GM12878 (cell line): ENCODE measurements at regions not wholly inside any gene's neighbourhood (a gene's known extent, or its start where the extent isn't known, plus 50 kb on each side); places are given as distances from the start of the nearest gene placed in this dataset.

Experiments
- BHLHE40 ChIP-seq, 2 experiments: fragments of 450-650 bp in 1 of 2; IDR thresholded peaks; 2 replicates each; pipeline ENCODE4 v1.6.1; 2011 to 2017; ENCODE audit warnings: low read depth in 2 of 2, borderline replicate concordance in 1 of 2, improper control_type of control experiment in 1 of 2, low read length in 1 of 2, mild to moderate bottlenecking in 1 of 2
- EED ChIP-seq: sonication (generic); IDR thresholded peaks from 2 replicates; pipeline ENCODE4 v1.6.1; 2016; ENCODE audit warnings: antibody characterized with exemption, low read depth
- EZH2 ChIP-seq: IDR thresholded peaks from 2 replicates; pipeline ENCODE4 v1.6.1; 2012; ENCODE audit warnings: low read depth, mild to moderate bottlenecking, control low read depth, inconsistent platforms, low read length, borderline replicate concordance; ENCODE audit not compliant: control insufficient read depth
- IKZF1 ChIP-seq: fragments of 450-650 bp; conservative IDR thresholded peaks from 2 replicates; pipeline ENCODE4 v1.6.1; 2017; ENCODE audit warnings: antibody characterized with exemption, mild to moderate bottlenecking
- LARP7 ChIP-seq: fragments of 450-650 bp; IDR thresholded peaks from 2 replicates; pipeline ENCODE4 v1.6.1; 2017; ENCODE audit warnings: mild to moderate bottlenecking
- MYB ChIP-seq: fragments of 150-350 bp; IDR thresholded peaks from 2 replicates; pipeline ENCODE4 v1.6.1; 2014; ENCODE audit warnings: mild to moderate bottlenecking, low read depth, low read length, borderline replicate concordance
- NRF1 ChIP-seq: conservative IDR thresholded peaks from 2 replicates; pipeline ENCODE4 v1.6.1; 2011; ENCODE audit warnings: mild to moderate bottlenecking, low read depth, low read length, improper control_type of control experiment
- PAX5 ChIP-seq: IDR thresholded peaks from 2 replicates; pipeline ENCODE4 v1.6.1; 2011; ENCODE audit warnings: low read depth, low read length, borderline replicate concordance
- POU2F2 ChIP-seq: IDR thresholded peaks from 3 replicates; pipeline ENCODE4 v1.6.1; 2011; ENCODE audit warnings: low read depth, mild to moderate bottlenecking, low read length, borderline replicate concordance
- RAD21 ChIP-seq: IDR thresholded peaks from 2 replicates; pipeline ENCODE4 v1.6.1; 2011; ENCODE audit warnings: mild to moderate bottlenecking, low read depth, low read length, moderate library complexity; ENCODE audit not compliant: insufficient read depth
- RELA ChIP-seq: fragments of 450-650 bp; IDR thresholded peaks from 2 replicates; pipeline ENCODE4 v1.8.0; 2014; ENCODE audit warnings: borderline replicate concordance; ENCODE audit not compliant: partially characterized antibody
- SMC3 ChIP-seq: IDR thresholded peaks from 2 replicates; pipeline ENCODE4 v1.6.1; 2011; ENCODE audit warnings: low read length, improper control_type of control experiment, borderline replicate concordance
- SUZ12 ChIP-seq: fragments of 200-600 bp; sonication (generic); IDR thresholded peaks from one replicate; pipeline ENCODE4 v1.6.1; 2018; ENCODE audit warnings: antibody characterized with exemption, mild to moderate bottlenecking; ENCODE audit not compliant: unreplicated experiment
- YY1 ChIP-seq: IDR thresholded peaks from 2 replicates; pipeline ENCODE4 v1.6.1; 2011; ENCODE audit warnings: low read depth, mild to moderate bottlenecking, low read length
- TF ChIP-seq, protein P1 (sequence below): fragments of 450-650 bp; IDR thresholded peaks from 2 replicates; pipeline ENCODE4 v1.6.1; 2017; ENCODE audit warnings: mild to moderate bottlenecking, moderate library complexity
- TF ChIP-seq, protein P2 (sequence below): fragments of 450-650 bp; IDR thresholded peaks from 2 replicates; pipeline ENCODE4 v1.6.1; 2017; ENCODE audit warnings: antibody characterized with exemption, mild to moderate bottlenecking, moderate library complexity
- TF ChIP-seq, protein P3 (sequence below): IDR thresholded peaks from 2 replicates; pipeline ENCODE4 v1.6.1; 2011; ENCODE audit warnings: mild to moderate bottlenecking, low read depth, low read length, moderate library complexity; ENCODE audit not compliant: insufficient replicate concordance
- TF ChIP-seq, protein P4 (sequence below), 3 experiments: IDR thresholded peaks in 2 of 3; conservative IDR thresholded peaks in 1 of 3; 2 replicates each; pipeline ENCODE4 v1.5.1; 2011; ENCODE audit warnings: low read depth in 3 of 3, low read length in 3 of 3, mild to moderate bottlenecking in 3 of 3, control low read depth in 2 of 3, moderate library complexity in 2 of 3, inconsistent platforms in 1 of 3, mixed read lengths in 1 of 3; ENCODE audit not compliant: control insufficient read depth in 2 of 3, insufficient read depth in 1 of 3; ENCODE audit errors: extremely low read depth in 1 of 3

DNA sequence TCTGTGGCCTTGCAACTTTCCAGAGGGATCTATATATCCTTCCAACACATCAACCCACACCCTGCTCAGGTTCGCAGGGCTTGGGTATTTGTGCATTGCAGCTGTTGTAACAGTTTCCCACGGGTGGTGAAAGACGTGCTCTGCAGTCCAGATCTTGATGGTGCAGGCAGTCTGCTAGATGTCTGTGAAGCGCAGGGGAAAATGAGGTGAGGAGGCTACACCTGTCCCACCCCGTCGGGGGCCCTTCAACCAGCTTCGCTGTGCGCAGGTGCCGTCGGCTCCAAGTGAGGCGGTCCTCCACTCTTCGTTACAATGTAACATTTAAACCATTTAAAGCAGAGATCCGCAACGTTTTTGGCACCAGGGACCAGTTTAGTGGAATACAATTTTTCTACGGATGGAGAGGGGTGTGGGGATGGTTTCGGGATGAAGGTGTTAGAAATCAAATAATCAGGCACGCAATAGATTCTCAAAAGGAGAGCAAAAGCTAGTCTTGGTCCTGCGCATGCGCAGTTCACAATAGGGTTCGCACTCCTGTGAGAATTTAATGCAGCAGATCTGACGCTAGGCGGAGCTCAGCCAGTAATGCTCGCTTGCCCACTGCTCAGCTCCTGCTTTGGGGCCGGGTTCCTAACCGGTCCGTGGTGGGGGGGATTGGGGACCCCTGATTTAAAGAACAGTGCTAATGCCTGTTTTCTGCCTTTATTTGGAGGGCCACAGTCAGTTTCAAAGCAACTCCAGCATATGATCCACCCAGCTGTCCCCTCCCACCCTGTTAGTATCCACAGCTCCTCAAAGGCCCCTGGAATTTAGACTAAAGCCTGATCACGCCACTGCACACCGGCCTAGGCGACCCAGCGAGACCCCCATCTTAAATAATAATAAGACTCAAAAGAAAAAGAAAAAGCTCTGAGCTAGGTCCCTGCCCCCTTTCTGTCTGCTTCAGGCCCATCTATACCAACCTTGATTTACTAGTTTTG is 97.1 kb upstream of the SELENOP start (continued):
- TF ChIP-seq, protein P1, sequence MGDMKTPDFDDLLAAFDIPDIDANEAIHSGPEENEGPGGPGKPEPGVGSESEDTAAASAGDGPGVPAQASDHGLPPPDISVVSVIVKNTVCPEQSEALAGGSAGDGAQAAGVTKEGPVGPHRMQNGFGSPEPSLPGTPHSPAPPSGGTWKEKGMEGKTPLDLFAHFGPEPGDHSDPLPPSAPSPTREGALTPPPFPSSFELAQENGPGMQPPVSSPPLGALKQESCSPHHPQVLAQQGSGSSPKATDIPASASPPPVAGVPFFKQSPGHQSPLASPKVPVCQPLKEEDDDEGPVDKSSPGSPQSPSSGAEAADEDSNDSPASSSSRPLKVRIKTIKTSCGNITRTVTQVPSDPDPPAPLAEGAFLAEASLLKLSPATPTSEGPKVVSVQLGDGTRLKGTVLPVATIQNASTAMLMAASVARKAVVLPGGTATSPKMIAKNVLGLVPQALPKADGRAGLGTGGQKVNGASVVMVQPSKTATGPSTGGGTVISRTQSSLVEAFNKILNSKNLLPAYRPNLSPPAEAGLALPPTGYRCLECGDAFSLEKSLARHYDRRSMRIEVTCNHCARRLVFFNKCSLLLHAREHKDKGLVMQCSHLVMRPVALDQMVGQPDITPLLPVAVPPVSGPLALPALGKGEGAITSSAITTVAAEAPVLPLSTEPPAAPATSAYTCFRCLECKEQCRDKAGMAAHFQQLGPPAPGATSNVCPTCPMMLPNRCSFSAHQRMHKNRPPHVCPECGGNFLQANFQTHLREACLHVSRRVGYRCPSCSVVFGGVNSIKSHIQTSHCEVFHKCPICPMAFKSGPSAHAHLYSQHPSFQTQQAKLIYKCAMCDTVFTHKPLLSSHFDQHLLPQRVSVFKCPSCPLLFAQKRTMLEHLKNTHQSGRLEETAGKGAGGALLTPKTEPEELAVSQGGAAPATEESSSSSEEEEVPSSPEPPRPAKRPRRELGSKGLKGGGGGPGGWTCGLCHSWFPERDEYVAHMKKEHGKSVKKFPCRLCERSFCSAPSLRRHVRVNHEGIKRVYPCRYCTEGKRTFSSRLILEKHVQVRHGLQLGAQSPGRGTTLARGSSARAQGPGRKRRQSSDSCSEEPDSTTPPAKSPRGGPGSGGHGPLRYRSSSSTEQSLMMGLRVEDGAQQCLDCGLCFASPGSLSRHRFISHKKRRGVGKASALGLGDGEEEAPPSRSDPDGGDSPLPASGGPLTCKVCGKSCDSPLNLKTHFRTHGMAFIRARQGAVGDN = no peak
- TF ChIP-seq IKZF1 = peak; percentile 38
- no peak for TF ChIP-seq LARP7
- peak; percentile 52 for TF ChIP-seq YY1
- 0 out of 2 replicates have a peak, but pooled peaks have one; percentile 40 for TF ChIP-seq EZH2
- peak in 1 of 2 experiments; percentile 22; a peak in 1 of 4 replicates for TF ChIP-seq BHLHE40 (IDR thresholded peaks at IDR 0.05; ENCODE audit: borderline replicate concordance in 1 of 2, low read depth in 2 of 2, low read length in 1 of 2)
- TF ChIP-seq, protein P2, sequence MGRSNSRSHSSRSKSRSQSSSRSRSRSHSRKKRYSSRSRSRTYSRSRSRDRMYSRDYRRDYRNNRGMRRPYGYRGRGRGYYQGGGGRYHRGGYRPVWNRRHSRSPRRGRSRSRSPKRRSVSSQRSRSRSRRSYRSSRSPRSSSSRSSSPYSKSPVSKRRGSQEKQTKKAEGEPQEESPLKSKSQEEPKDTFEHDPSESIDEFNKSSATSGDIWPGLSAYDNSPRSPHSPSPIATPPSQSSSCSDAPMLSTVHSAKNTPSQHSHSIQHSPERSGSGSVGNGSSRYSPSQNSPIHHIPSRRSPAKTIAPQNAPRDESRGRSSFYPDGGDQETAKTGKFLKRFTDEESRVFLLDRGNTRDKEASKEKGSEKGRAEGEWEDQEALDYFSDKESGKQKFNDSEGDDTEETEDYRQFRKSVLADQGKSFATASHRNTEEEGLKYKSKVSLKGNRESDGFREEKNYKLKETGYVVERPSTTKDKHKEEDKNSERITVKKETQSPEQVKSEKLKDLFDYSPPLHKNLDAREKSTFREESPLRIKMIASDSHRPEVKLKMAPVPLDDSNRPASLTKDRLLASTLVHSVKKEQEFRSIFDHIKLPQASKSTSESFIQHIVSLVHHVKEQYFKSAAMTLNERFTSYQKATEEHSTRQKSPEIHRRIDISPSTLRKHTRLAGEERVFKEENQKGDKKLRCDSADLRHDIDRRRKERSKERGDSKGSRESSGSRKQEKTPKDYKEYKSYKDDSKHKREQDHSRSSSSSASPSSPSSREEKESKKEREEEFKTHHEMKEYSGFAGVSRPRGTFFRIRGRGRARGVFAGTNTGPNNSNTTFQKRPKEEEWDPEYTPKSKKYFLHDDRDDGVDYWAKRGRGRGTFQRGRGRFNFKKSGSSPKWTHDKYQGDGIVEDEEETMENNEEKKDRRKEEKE = no peak
- TF ChIP-seq, protein P3, sequence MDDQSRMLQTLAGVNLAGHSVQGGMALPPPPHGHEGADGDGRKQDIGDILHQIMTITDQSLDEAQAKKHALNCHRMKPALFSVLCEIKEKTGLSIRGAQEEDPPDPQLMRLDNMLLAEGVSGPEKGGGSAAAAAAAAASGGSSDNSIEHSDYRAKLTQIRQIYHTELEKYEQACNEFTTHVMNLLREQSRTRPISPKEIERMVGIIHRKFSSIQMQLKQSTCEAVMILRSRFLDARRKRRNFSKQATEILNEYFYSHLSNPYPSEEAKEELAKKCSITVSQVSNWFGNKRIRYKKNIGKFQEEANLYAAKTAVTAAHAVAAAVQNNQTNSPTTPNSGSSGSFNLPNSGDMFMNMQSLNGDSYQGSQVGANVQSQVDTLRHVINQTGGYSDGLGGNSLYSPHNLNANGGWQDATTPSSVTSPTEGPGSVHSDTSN = no peak
- TF ChIP-seq MYB = no peak
- no peak for TF ChIP-seq PAX5
- TF ChIP-seq EED = no peak
- TF ChIP-seq POU2F2 = no peak
- peak; percentile 17 for TF ChIP-seq RELA
- no peak for TF ChIP-seq SUZ12
- peak; percentile 72; the same call in 1 of the 2 replicates for TF ChIP-seq SMC3
- TF ChIP-seq, protein P4, sequence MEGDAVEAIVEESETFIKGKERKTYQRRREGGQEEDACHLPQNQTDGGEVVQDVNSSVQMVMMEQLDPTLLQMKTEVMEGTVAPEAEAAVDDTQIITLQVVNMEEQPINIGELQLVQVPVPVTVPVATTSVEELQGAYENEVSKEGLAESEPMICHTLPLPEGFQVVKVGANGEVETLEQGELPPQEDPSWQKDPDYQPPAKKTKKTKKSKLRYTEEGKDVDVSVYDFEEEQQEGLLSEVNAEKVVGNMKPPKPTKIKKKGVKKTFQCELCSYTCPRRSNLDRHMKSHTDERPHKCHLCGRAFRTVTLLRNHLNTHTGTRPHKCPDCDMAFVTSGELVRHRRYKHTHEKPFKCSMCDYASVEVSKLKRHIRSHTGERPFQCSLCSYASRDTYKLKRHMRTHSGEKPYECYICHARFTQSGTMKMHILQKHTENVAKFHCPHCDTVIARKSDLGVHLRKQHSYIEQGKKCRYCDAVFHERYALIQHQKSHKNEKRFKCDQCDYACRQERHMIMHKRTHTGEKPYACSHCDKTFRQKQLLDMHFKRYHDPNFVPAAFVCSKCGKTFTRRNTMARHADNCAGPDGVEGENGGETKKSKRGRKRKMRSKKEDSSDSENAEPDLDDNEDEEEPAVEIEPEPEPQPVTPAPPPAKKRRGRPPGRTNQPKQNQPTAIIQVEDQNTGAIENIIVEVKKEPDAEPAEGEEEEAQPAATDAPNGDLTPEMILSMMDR (IDR thresholded peaks at IDR 0.05 in 2 of 3, conservative IDR thresholded peaks at IDR 0.05 in 1 of 3; ENCODE audit: control insufficient read depth in 2 of 3, extremely low read depth in 1 of 3, insufficient read depth in 1 of 3, low read depth in 3 of 3, low read length in 3 of 3) = peak; percentile 80 to 91 (median 87)
- TF ChIP-seq NRF1 = peak; percentile 54
- TF ChIP-seq RAD21 = peak; percentile 70
